Kidney epithelial cell (primary cell): ENCODE measurements at regions not wholly inside any gene's neighbourhood (a gene's known extent, or its start where the extent isn't known, plus 50 kb on each side); places are given as distances from the start of the nearest gene placed in this dataset.

ENCODE experiments used
- DNase-seq: peaks from one replicate; pipeline ENCODE4 v3.0.0-alpha.2; 2010; ENCODE audit warnings: low read depth
- H3K27me3 ChIP-seq: 2 replicates; pipeline ENCODE4 v1.6.0; 2011; ENCODE audit warnings: low read length; ENCODE audit not compliant: control insufficient read depth, insufficient read depth
- H3K36me3 ChIP-seq: 2 replicates; pipeline ENCODE4 v1.5.1; 2011; ENCODE audit warnings: low read length; ENCODE audit not compliant: control insufficient read depth, insufficient read depth
- H3K4me3 ChIP-seq: 2 replicates; pipeline ENCODE4 v1.5.1; 2011; ENCODE audit warnings: low read depth, mild to moderate bottlenecking, control low read depth, low read length
- TF ChIP-seq, protein P1 (sequence below): IDR thresholded peaks from 2 replicates; pipeline ENCODE4 v1.5.1; 2011; ENCODE audit warnings: mild to moderate bottlenecking, moderate library complexity, low read length, control low read depth, inconsistent platforms; ENCODE audit not compliant: insufficient read depth, poor library complexity, severe bottlenecking

DNA sequence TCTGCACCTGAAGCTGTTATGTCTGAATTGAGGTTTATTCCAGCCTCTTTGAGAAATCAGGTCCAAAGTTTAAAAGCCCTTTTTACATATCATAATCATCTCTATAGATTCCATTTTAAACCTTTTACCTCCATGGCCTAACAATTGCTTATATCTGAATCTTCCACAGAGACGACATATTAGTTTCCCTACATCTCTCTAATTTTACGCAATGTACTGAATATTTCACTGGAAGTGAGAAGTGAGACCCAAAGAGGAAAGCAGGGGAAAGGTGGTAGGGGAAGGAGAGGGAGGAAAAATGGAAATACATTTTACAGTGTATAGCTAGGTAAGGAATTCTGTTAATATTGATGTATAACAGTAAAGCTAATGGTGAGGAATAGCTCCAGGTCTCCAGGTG, 189.6 kb downstream of the MZT1 start:
- Histone ChIP-seq H3K4me3 (no peak overlapping the region), H3K27me3 (no peaks in the 10 kb centered on the region), H3K36me3 (no peaks in the 10 kb centered on the region)
- TF ChIP-seq, protein P1, sequence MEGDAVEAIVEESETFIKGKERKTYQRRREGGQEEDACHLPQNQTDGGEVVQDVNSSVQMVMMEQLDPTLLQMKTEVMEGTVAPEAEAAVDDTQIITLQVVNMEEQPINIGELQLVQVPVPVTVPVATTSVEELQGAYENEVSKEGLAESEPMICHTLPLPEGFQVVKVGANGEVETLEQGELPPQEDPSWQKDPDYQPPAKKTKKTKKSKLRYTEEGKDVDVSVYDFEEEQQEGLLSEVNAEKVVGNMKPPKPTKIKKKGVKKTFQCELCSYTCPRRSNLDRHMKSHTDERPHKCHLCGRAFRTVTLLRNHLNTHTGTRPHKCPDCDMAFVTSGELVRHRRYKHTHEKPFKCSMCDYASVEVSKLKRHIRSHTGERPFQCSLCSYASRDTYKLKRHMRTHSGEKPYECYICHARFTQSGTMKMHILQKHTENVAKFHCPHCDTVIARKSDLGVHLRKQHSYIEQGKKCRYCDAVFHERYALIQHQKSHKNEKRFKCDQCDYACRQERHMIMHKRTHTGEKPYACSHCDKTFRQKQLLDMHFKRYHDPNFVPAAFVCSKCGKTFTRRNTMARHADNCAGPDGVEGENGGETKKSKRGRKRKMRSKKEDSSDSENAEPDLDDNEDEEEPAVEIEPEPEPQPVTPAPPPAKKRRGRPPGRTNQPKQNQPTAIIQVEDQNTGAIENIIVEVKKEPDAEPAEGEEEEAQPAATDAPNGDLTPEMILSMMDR: no peak
- DNase-seq: no peak

- Histone ChIP-seq H3K4me3 (no peak overlapping the region), H3K27me3 (no peaks in the 10 kb centered on the region), H3K36me3 (no peaks in the 10 kb centered on the region)
- no peak for DNase-seq
- TF ChIP-seq, protein P1: no peak
Observed at GRCh38 chr13:72537395-72537780, 190.0 kb downstream of the MZT1 start.

DNA sequence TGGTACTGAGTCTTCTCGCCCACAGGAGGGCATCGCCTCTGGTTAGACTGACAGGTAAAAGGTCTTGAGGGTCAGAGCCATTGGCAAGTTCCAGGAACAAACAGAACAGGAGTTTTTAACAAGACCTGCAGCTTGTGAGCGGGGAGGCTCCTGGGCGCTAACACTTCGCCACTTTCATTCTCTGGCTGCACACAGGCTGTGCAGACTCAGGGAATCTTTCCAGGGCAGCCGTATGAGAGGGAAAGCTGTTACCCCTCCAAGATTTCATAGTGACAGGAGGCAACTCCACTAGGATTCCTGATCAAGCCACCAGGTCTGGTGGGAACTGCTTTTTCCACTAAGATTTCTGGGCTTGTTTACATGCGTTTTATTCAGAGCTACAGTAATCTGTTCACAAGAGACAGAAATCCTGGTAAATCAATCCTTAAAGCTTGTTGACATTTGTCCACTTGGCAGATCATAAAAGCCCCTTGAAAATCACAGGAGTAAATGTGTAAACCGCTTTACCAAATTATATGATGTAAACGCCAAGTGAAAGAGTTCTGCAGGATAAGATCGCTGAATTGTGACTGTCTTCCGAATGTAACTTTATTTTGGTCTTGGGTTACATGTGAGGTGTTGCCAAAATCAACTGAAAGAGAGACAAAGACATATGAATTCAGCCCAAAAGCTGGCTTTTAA, 190.6 kb downstream of the MZT1 start:
- no peak overlapping the region for H3K4me3 ChIP-seq
- DNase-seq: no peak
- H3K36me3 ChIP-seq: no peaks in the 10 kb centered on the region
- TF ChIP-seq, protein P1: no peak
- no peaks in the 10 kb centered on the region for H3K27me3 ChIP-seq

DNA sequence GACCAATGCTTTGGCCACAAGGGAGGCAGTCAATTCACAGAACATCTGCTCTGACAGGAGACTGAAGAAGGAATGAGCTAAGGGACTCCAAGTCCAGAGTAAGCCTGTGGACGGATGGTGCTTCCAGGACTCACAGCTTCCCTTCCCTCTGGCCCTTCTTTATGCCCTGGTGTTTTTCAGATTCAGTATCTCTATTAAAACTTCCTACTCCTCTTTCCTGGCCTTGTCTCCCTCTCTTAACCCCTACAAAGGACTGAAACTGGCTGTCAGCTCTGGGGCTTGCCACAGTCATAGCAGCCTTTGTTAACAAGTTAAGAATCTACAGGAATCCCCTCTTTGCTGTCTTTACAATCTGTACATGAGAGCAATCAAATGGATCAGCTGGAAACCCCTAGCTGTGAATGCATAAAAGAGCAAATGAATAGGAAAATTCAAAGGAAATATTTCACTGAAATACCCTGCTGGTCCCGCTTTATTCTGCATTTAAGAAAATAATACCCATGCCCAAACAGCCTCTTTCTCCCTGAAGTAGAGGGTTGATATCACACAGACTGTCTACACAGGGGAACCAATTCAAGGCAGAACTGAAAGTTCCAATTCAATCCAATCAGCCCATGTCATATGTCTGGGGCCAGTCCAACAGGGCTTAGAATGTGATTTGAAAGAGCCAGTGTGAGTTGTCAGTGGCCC, 192.3 kb downstream of the MZT1 start:
- TF ChIP-seq, protein P1: no peak
- Histone ChIP-seq H3K27me3 (no peaks in the 10 kb centered on the region), H3K4me3 (no peak overlapping the region), H3K36me3 (no peaks in the 10 kb centered on the region)
- no peak for DNase-seq

DNA sequence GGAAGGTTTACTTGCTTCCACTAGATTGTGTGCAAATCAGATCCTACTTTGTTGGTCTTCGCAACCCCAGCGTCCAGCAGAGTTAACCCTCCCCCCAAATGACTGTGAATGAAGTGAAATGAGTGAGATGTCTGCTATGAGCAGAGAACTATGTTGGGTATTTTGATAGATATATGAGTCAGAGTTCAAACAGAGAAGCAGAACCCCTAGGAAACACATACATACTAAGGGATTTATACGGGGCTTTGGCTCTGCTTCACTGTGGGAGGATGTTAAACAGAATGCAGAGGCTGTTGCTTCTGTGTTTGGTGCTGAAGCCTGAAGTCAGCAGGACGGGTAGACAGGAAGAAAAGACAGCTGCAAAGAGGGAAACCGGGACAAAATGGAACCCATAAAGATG, 197.0 kb downstream of the MZT1 start:
- no peaks in the 10 kb centered on the region for H3K27me3 ChIP-seq
- DNase-seq: no peak
- TF ChIP-seq, protein P1: no peak
- H3K36me3 ChIP-seq: no peaks in the 10 kb centered on the region
- no peak overlapping the region for H3K4me3 ChIP-seq
